Hematopoietic multipotent progenitor cell treated with erythropoietin and hydrocortisone succinate and interleukin-3 and kit ligand, for 6 days (in vitro differentiated cells): ENCODE measurements at regions not wholly inside any gene's neighbourhood (a gene's known extent, or its start where the extent isn't known, plus 50 kb on each side); places are given as distances from the start of the nearest gene placed in this dataset.

Experiments
- DNase-seq: peaks from one replicate; pipeline ENCODE4 v3.0.0-alpha.2; 2015

DNA sequence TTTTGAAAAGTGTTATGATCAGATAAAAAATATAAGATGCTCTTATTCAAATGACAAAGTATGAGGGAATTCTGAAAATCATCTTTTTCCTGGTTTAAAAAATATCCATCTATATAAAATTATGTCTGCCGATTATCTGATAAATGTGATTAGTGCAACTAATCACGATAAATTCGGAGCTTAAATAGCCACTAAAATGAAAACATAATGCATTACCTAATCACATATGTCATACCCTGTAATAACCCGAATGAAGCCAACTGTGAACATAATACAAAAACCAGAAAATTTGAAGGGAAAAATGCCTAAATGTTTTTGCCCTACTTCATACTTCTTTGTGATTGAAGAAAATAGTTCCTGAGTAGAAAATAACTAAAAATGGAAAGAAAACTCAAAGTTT is 808.4 kb upstream of the LUZP2 start:
- no peak for DNase-seq

DNA sequence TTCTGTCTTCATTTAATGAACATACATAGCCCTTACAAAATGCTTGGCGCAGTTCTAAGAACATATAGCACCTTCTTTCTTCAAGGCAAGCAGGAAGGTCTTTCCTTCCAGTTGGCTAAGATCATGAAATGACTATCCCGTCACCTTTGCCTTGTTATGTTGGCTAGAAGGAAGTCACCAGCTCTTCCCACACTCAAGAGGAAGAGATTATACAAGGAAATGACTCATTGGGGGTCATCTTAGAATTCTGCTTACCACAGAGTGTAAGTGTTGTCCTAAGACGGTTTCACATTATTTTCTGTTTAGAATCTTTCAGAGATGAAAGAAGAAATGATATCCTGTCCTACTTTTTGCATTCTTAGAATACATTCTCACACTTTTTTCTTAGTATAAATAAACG is 808.0 kb upstream of the LUZP2 start:
- no peak for DNase-seq

DNA sequence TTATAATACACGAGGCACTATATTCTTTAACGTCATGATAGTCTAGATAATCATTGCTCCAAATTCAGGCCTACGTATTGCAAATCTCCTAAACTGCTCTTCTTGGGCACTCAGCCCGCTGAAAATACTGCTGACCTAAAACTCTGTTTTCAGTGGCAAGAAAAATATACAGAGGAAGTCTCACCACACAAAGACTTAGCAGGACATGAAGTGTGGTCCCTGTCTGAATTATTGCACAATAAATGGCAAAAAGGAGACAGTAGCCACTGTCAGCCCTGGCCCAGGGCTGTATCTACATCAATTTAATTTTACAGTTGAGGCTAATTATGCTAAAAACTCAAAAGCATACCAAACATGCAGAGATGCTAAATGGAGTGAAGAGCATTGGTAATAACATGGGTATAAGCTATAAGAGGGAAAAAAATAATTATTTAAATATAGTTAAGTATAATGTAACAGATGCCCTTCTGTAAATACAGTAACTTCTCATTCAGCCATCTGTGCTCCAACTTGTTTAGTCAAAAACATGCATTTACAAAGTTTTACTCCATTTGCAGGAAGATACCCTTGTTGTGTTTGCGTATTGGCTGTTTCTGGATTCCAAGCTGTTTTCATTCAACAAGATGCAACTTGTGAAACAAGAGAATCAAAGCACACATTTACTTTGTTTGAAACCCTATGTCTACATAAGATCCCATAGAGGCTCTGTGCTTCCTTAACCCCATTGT is 800.0 kb upstream of the LUZP2 start:
- DNase-seq, result no peak

DNA sequence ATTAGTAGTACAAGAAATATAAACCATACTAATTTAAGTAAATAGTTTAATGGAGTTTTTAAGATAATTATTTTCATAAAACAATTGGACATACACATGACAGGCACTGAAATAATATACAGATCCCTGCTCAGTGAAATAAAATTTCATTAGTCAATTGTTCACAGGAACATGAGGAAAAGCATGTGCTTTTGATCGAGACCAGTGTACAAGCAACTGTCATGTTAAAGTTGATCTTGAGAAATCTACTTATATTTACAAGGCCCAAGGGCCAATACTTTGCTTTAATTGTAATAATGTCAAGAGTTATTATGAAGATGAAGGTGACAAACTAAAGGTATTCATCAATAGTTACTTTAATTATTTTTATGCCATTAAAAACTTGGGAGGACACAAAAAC is 792.7 kb upstream of the LUZP2 start:
- DNase-seq, result no peak

DNA sequence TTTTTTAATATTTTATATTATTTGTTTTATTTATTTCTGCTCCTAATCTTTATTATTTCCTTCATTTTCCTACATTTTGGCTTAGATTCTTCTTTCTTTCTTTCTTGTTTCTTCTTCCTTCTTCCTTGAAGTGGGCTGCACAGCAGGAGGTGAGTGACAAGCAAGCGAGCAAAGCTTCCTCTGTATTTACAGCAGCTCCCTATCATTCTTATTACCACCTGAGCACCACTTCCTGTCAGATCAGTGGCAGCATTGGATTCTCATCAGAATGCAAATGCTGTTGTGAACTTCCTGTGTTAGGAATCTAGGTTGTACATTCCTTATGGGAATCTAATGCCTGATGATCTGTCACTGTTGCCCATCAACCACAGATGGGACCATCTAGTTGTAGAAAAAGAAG is 784.9 kb upstream of the LUZP2 start:
- DNase-seq, result no peak

DNA sequence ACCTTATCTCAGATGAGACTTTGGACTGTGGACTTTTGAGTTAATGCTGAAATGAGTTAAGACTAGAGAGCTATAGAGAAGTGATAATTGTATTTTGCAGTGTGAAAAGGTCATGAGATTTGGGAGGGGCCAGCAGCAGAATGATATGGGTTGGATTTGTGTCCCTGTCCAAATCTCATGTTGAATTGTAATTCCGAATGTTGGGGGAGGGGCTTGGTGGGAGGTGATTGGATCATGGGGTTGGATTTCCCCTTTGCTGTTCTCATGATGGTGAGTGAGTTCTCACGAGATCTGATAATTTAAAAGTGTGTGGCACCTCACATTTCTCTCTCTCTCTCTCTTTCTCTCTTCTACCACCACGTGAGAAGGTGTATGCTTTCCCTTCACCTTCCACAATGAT is 777.8 kb upstream of the LUZP2 start:
- no peak for DNase-seq

DNA sequence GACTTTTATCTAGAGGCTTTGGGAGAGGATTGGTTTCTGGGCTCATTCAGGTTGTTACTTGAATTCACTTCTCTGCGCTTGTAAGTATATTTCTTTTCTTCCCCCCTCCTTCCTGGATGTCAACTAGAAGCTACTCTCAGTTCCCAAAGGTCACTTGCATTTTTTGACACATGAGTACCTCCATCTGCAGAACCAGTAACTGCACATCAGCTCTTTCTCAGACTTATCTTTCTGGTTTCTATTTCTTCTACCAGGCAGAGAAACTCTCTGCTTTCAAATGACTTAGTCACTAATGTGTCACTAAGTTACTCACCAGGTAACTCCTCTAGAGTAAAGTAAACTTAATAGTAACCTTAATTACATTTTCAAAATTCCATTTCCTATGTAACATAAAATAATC is 773.0 kb upstream of the LUZP2 start:
- DNase-seq, result no peak

DNA sequence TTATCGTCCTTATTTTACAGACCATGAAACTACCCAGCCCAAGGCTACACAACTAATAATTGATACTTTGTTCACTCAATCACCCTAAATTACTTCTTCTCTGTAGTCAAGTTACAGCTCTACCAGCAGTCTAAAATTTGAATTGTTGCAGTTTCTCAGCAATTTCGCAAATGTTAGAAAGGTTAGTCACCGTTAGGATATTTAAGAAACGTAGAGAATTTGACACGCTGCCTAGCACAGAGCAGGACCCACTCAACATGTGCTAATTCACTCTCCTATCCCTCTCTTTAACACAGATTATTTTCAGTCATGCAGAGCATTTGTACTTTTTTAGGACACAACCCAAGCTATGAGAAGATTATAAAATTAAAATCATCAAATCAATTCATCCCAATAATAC is 771.1 kb upstream of the LUZP2 start:
- no peak for DNase-seq

DNA sequence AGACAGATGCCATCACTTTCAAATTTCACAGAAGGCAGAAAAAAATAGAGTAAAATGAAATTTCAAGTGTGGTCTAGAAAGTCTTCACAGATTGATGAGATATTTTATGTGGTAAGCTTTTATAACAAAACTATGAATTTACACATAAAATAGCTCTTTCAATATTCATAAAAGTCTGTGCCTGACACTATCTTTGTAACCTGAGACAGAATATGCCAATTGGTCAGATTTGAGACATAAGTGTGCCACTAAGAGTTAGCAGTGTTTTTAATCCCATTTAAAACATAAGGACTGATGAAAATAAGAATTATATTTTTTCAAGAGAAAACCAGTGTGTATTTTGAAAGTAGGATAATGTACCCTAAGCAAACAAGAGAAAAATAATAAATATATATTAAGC is 769.5 kb upstream of the LUZP2 start:
- no peak for DNase-seq

DNA sequence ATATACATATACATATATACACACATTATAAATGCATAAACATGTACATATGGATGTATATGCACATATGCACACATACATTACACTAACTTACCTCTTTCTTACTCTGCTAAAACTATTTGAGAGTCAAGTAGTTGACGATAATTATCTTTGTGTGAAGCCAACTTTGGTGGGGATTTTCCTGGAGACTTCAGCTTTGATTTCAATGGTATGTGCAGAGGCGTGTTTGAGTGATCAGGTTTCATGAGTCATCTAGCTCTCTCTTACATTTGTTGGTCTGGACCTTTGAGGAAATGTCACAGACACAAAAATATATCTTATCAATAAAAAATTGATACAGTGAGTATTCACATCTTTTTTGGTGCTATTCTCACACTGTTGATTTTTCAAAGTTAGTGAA is 769.1 kb upstream of the LUZP2 start:
- no peak for DNase-seq

DNA sequence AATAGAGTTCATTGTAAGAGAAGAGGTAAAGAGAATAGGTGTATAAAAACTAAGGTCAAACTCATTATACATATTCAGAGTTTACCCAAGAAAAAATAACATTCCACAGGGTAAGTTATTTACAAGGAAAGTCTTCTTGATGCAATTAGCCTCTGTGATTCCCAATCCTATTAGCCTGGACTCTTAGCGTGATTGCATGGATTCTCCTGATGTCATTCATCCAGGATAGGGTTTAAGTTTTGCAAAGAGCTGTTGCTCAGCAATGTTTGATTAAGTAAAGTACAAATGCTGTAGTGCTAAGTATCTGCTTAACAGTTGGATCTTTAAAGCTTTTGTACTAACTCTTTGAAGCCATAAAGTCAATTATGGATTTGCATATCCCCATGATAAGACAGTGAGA is 767.8 kb upstream of the LUZP2 start:
- DNase-seq, result no peak

DNA sequence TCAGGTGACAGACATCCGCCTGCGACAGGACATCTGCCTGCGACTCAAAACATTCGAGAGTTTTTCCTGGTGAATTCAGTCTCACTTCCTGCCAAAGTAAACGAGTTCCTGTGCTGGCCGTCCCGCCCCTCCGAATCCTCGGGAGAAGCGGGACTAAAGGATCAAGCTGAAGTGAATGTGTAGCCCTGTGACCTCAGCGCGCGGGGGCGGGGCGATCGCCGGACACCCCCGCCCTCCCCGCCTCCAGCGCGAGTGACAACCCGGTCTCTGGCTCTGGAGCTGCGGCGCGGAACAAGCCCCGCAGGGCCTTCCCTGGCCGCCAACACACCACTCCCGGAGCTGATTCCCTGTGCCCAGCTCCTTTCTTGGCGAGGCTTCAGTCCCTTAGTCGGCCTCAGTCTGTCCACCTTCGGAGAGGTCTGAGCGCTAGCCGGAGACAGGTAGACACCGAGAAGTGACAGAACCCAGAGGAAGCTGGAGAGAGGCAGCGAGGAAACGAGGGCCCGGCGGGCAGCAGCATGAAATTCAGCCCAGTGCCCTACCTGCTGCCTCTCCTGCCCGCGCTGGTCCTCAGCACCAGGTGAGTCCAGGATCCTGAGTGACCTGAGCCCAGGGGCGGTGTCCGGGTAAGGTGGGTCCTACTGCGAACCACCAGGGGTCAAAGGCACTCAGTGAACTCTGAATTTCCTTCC is 766.4 kb upstream of the LUZP2 start:
- DNase-seq, result no peak

DNA sequence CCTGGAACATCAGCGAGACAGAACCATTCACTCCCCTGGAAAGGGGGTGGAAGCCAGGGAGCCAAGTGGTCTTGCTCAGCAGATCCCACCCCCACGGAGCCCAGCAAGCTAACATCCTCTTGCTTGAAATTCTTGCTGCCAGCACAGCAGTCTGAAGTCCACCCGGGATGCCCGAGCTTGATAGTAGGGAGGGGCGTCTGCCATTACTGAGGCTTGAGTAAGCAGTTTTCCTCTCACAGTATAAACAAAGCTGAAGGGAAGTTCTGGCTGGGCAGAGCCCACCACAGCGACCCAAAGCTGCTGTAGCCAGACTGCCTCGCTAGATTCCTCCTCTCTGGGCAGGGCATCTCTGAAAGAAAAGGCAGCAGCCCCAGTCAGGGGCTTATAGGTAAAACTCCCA is 764.8 kb upstream of the LUZP2 start:
- DNase-seq, result no peak

DNA sequence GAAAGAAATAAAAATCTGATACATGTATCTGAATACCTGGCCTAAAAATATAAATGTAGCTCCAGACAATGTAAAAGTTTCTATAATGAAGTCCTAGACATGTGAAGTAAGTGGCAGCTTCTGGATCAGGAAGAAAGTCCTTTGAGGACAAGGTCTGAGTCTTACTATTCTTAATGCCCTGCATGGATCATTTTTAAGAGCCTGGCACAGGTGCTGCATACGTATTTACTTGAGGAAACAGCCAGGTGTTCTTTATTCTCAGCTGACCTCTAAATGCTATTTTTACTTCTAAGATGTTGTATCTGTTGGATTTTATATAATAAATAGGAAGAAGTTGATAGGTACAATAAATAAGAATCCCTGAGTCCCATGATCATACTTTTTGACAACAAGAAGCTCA is 750.0 kb upstream of the LUZP2 start:
- no peak for DNase-seq

DNA sequence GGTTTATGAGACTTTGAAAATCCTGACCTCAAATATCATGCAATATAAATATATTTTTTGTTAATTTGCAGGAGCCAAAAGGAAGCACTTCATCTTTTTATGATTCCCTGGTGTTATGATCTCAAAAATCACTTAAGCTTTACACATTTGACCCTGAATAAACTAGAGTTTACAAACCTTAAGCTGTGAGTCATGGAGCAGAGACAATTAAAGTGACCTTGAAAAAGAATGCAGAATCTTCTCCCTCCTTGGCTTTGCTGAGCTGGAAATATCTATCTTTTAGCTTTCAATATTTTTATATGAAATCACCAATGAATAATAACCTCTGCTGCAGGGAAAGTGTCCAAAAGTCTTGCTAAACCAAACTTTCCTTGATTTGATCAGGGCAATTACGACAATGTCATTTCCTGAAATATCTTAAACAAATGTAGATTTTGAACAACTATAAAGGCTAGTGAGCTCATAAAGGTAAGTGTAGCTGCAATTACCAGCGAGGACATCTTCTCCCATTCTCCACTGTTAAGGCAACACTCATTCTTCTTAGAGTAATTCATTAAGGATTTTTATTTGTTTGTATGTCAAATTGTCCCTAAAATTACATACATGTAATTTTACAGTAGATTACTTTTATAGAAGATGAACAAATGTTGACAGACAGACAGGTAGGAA is 747.0 kb upstream of the LUZP2 start:
- DNase-seq, result no peak

DNA sequence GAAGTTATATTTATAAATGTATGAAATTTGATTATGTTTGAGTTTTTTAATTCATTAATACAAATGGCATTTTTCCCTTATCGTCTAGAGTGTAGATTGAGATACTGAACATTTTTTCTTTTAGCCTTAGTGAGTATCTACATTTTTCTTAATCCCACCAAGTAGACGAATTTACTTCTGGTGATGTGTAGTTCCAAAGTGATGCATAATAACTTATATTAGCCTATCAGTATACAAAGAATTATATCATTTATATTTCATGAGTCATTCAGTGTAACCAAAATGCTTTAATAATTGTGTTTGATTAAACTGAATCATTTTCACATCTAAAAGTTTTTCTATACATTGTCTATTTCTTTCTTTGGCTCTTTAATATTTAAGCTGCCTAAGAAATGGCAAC is 745.6 kb upstream of the LUZP2 start:
- no peak for DNase-seq

DNA sequence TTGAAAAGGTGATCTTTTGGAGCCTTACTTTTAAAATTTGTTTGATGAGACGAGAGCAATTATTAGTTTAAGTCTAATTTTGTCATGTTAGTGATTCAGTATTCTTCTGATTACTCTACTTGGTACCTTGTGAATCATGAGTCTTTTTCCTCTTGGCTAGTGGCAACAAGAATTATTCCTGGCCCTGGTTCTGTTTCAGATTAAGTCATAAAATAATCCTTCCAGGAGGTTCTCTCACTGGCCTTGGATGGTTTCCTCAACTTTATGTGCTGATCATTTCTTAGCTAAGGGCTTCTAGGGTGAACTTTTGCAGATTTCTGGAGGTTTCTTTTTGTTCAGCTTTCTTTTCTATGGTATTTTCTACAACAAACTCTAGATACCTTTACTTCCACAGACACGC is 741.8 kb upstream of the LUZP2 start:
- no peak for DNase-seq

DNA sequence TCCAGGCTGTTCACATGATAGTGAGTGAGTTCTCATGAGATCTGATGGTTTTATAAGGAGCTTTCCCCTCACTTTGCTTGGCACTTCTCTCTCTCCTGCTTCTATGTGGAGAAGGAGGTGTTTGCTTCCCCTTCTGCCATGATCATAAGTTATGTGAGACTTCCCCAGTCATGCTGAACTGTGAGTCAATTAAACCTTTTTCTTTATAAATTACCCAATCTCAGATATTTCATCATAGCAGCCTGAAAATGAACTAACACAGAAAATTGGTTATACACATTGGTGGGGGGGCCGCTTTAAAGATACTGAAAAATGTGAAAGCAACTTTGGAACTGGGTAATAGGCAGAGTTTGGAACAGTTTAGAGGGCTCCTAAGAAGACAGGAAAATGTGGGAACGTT is 741.1 kb upstream of the LUZP2 start:
- DNase-seq, result no peak

DNA sequence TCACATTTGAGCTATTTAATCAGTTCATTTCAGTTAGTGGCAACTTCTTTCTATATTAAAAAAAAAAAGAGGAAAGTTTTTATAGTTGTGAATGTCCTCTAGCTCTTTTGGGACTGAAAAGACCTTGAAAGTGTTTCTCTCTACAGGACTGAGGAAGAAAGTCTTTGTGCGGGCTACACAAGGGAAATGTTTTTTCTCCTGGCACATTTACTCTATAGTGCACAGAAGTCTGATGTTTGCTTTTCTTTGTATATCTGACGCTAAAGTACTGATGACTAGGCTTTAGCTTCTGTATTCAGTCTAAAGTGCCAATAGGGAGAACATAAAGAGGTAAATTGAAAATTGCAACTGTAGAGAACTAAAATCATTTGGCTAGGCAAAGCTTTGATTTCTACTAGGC is 737.4 kb upstream of the LUZP2 start:
- no peak for DNase-seq

DNA sequence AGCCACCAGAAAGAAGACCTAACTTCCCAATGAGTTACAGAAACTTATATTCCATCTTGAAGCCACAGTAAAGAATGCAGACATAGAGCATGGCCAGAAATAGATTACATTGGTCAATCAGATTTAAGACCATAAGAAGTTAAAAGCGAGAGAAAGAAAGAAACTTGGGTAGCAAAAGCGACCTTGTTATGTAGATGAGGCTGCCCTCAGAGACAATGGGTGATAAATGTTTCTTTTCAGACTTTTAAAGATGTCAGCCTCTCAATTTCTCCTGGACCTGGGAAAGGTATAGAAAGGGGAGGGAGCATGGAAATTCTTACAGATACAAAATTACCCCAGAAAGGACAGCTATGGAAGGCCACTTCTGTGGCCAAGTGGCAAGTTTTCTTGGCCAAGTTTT is 732.6 kb upstream of the LUZP2 start:
- DNase-seq, result no peak

DNA sequence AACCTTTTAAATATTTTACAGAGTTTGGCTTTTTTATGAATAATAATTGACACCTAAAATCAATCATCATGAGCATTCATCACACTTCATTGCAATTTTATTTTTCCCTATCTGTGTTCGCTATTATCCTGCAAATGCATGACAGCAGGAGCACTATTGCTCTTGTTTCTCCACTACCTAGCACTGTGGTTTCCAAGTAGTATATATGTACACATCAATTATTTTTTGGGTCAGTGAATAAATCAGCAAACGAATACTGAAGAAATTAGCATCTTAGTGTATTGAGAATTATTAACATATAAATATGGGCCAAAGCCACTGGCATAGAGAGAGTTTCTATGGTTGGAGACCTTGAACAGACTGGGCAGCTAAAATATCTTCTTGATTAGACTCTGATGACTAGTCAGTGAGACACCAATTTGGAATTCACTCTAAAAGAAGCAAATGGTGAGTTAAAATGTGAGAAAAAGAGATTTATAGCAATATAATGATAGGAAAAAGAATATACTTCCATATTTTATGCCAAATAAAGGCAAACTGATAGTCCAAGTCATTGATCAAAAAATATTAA is 731.1 kb upstream of the LUZP2 start:
- no peak for DNase-seq

DNA sequence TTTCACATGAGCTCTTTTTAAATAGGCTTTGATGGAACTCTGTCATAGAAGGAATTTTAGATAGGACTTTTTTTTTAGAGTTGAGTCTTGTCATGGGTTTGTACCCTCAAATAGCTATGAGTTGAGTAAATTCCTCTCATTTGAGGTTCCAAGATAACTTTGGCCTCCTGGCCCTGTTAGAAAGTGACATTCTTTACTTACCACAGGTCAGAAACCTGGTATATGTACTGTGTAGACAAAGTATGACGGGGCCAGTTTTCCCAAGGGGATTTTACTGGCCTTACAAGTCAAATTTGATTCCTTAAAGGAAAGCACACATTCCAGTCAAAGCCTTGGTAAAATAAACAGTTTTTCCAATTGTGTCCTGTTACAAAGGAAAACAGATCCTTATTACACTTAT is 729.3 kb upstream of the LUZP2 start:
- no peak for DNase-seq

DNA sequence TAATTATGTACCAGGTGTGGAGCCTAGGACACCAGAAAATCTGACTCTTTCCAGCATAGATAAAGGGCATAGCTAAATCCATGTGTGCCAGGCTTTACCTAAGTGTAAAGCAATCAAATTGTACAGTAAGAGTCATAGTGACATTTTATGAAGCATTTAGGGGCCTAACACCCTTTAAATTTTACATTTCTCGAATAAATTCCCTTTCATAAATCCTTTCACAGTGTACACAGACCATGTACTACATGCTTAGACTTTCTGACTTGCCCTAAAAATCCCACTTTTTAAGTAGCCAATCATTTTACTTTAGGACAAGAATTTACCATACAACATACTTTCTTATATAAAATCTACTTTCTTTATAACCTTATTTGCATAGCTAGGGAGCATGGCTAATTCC is 727.6 kb upstream of the LUZP2 start:
- DNase-seq, result no peak

DNA sequence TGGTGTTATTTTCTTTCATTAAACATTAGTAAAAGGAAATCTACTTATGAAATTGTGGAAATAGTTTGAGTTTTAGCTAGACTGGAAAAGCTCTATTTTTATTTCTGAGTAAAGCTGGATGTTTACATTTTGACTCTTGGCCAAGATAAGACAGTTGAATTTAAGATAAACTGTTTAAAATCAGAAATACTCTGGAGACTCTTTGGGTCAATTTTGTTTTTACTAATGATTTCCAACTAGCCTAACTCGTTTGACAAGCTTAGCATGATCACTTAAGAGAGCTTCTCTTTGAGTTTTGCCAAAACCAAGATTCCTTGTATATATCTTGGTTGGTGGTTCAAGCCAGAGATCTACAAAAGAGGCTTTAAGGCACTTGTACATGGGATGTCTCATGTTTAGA is 724.8 kb upstream of the LUZP2 start:
- DNase-seq, result no peak
